OCI-LY1 (cell line): ENCODE measurements at regions not wholly inside any gene's neighbourhood (a gene's known extent, or its start where the extent isn't known, plus 50 kb on each side); places are given as distances from the start of the nearest gene placed in this dataset.

Source experiments
- H2AFZ ChIP-seq: fragments of 200-600 bp; sonication (generic), shearing (Covaris generic); 2 replicates; pipeline ENCODE4 v1.6.0; 2014; ENCODE audit warnings: antibody characterized with exemption, mild to moderate bottlenecking, low read length
- H3F3A ChIP-seq: fragments of 200-600 bp; sonication (generic), shearing (Covaris generic); 2 replicates; pipeline ENCODE4 v1.6.0; 2014; ENCODE audit warnings: mild to moderate bottlenecking, antibody characterized with exemption, low read length, moderate library complexity; ENCODE audit not compliant: insufficient read depth
- H3K27ac ChIP-seq: fragments of 200-600 bp; sonication (generic); 2 replicates; pipeline ENCODE4 v1.5.1; 2014; ENCODE audit warnings: low read length, mixed run types, mild to moderate bottlenecking, low read depth; ENCODE audit not compliant: poor library complexity, severe bottlenecking
- H3K27me3 ChIP-seq: fragments of 200-600 bp; sonication (generic); 2 replicates; pipeline ENCODE4 v1.6.0; 2014; ENCODE audit warnings: antibody characterized with exemption, mild to moderate bottlenecking, low read length, moderate library complexity; ENCODE audit not compliant: insufficient read depth
- H3K36me3 ChIP-seq: fragments of 200-600 bp; sonication (generic); 2 replicates; pipeline ENCODE4 v1.6.1; 2014; ENCODE audit warnings: mild to moderate bottlenecking, antibody characterized with exemption, low read length, moderate library complexity, mixed read lengths; ENCODE audit not compliant: insufficient read depth
- H3K4me1 ChIP-seq: fragments of 200-600 bp; sonication (generic); 2 replicates; pipeline ENCODE4 v1.5.1; 2014; ENCODE audit warnings: mild to moderate bottlenecking, low read length, moderate library complexity; ENCODE audit not compliant: insufficient read depth, severe bottlenecking
- H3K4me2 ChIP-seq: fragments of 200-600 bp; sonication (generic), shearing (Covaris generic); 2 replicates; pipeline ENCODE4 v1.6.1; 2014; ENCODE audit warnings: low read length
- H3K4me3 ChIP-seq: fragments of 200-600 bp; sonication (generic); 2 replicates; pipeline ENCODE4 v1.5.1; 2014; ENCODE audit warnings: low read length, low read depth, mild to moderate bottlenecking, mixed read lengths; ENCODE audit not compliant: poor library complexity, severe bottlenecking
- H3K79me2 ChIP-seq: fragments of 200-600 bp; shearing (Covaris generic); 2 replicates; pipeline ENCODE4 v1.6.1; 2016; ENCODE audit warnings: mixed run types, low read length, mixed read lengths; ENCODE audit not compliant: insufficient read depth
- H3K9ac ChIP-seq: fragments of 200-600 bp; sonication (generic), shearing (Covaris generic); 2 replicates; pipeline ENCODE4 v1.6.1; 2014; ENCODE audit warnings: mild to moderate bottlenecking, low read length, mixed read lengths
- H3K9me2 ChIP-seq: fragments of 200-600 bp; sonication (generic), shearing (Covaris generic); 2 replicates; pipeline ENCODE4 v1.6.1; 2014; ENCODE audit warnings: low read depth, mild to moderate bottlenecking, low read length, mixed read lengths
- H3K9me3 ChIP-seq: fragments of 200-600 bp; shearing (Covaris generic); 2 replicates; pipeline ENCODE4 v1.6.1; 2014; ENCODE audit warnings: low read length, mixed read lengths
- H4K20me1 ChIP-seq: fragments of 200-600 bp; sonication (generic), shearing (Covaris generic); 2 replicates; pipeline ENCODE4 v1.6.0; 2016; ENCODE audit warnings: mild to moderate bottlenecking, low read length; ENCODE audit not compliant: insufficient read depth
- CTCF ChIP-seq: fragments of 200-600 bp; sonication (generic), shearing (Covaris generic); IDR thresholded peaks from 2 replicates; pipeline ENCODE4 v1.5.1; 2017; ENCODE audit warnings: mild to moderate bottlenecking, antibody characterized with exemption, low read length, moderate library complexity, mixed read lengths
- EZH2 ChIP-seq: fragments of 200-600 bp; sonication (generic), shearing (Covaris generic); IDR thresholded peaks from 2 replicates; pipeline ENCODE4 v1.8.0; 2017; ENCODE audit warnings: borderline replicate concordance, mixed run types, mild to moderate bottlenecking, antibody characterized with exemption, low read length, moderate library complexity, mixed read lengths

GRCh38 chr7:121755818-121756552, 117.0 kb upstream of the PTPRZ1 start:
- H3K9me3 ChIP-seq, result no peaks in the 10 kb centered on the region
- no peak overlapping the region for H3K9ac ChIP-seq
- H2AFZ ChIP-seq, result no peak overlapping the region
- H3K4me1 ChIP-seq, result no peaks in the 10 kb centered on the region
- no peak overlapping the region for H3K4me3 ChIP-seq
- H3K27me3 ChIP-seq, result 0 out of 2 replicates have a peak, but pooled peaks cover 3% of the 10 kb centered on the region
- no peaks in the 10 kb centered on the region for H3K9me2 ChIP-seq
- no peaks in the 10 kb centered on the region for H3F3A ChIP-seq
- TF ChIP-seq CTCF, result no peak
- TF ChIP-seq EZH2, result no peak
- H4K20me1 ChIP-seq, result no peaks in the 10 kb centered on the region
- H3K36me3 ChIP-seq, result no peaks in the 10 kb centered on the region
- H3K27ac ChIP-seq, result no peak overlapping the region
- no peaks in the 10 kb centered on the region for H3K79me2 ChIP-seq
- no peak overlapping the region for H3K4me2 ChIP-seq

- Histone ChIP-seq H3K79me2 (no peaks in the 10 kb centered on the region), H2AFZ (no peak overlapping the region), H3K4me3 (no peak overlapping the region), H3K4me1 (no peaks in the 10 kb centered on the region), H3K27me3 (0 out of 2 replicates have a peak, but pooled peaks cover 3% of the 10 kb centered on the region), H3F3A (no peaks in the 10 kb centered on the region), H3K9ac (no peak overlapping the region), H4K20me1 (no peaks in the 10 kb centered on the region), H3K9me3 (no peaks in the 10 kb centered on the region), H3K9me2 (no peaks in the 10 kb centered on the region), H3K27ac (no peak overlapping the region), H3K36me3 (no peaks in the 10 kb centered on the region), H3K4me2 (no peak overlapping the region)
- TF ChIP-seq EZH2, result no peak
Measured at GRCh38 chr7:121755286-121755685, 117.7 kb upstream of the PTPRZ1 start.

DNA sequence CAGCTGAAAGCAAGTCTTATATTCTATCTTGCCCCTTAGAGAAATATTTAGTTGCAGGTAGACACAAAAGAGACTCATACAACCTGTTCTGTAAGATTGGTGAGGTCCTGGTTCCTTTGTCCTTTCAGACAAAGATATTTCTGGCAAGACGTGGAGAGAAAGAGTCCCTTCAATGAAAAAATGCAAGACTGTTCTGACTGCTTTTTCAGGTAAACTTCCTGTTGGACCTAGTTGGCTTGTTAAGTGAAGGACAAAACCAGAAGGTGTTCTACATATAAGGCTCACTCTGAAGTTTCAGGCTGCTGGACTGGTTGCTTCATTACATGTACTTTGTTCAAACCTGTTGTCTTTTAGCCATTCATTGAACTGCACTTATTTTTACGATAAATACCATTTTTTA, 119.0 kb upstream of the PTPRZ1 start:
- Histone ChIP-seq H3K4me3 (no peak overlapping the region), H3K4me1 (no peaks in the 10 kb centered on the region), H3K4me2 (no peak overlapping the region), H3K27ac (no peak overlapping the region), H3K9ac (no peak overlapping the region), H4K20me1 (no peaks in the 10 kb centered on the region), H3K79me2 (no peaks in the 10 kb centered on the region), H2AFZ (no peak overlapping the region), H3K9me2 (no peaks in the 10 kb centered on the region), H3K9me3 (no peaks in the 10 kb centered on the region), H3K36me3 (no peaks in the 10 kb centered on the region), H3F3A (no peaks in the 10 kb centered on the region), H3K27me3 (0 out of 2 replicates have a peak, but pooled peaks cover 3% of the 10 kb centered on the region)
- TF ChIP-seq EZH2 (no peak), CTCF (no peak)

DNA sequence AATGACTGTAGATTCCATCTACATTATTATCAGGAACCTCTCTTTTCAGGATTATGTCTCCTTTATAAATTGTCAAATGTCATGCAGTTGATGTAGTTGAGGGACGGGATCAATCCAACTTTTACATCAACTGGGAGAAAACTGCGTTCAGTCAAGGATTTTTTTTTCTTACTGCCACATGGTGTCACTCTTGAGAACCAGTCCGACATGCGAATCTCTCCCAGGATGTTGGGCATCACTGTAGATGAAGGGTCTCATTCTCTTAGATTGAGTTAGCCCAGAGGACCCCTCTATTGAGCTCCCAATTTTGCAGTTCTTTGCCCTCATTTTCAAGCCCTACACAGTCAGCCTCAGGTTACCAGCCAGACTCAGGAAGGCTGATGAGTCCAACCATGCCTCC, 120.3 kb upstream of the PTPRZ1 start:
- Histone ChIP-seq H3K9me2 (no peaks in the 10 kb centered on the region), H4K20me1 (no peaks in the 10 kb centered on the region), H3K4me1 (no peaks in the 10 kb centered on the region), H3F3A (no peaks in the 10 kb centered on the region), H3K4me2 (no peak overlapping the region), H3K4me3 (no peak overlapping the region), H3K27ac (no peak overlapping the region), H3K27me3 (0 out of 2 replicates have a peak, but pooled peaks cover 3% of the 10 kb centered on the region), H2AFZ (no peak overlapping the region), H3K9me3 (no peaks in the 10 kb centered on the region), H3K9ac (no peak overlapping the region), H3K36me3 (no peaks in the 10 kb centered on the region), H3K79me2 (no peaks in the 10 kb centered on the region)
- TF ChIP-seq EZH2 (no peak), CTCF (peak; percentile 72)
